Hepatocyte (in vitro differentiated cells): ENCODE measurements at regions not wholly inside any gene's neighbourhood (a gene's known extent, or its start where the extent isn't known, plus 50 kb on each side); places are given as distances from the start of the nearest gene placed in this dataset.

ENCODE experiments used
- DNase-seq: peaks from one replicate; pipeline ENCODE4 v3.0.0-alpha.2; 2016; ENCODE audit warnings: low spot score
- H2AFZ ChIP-seq: fragments of 200-600 bp; sonication (generic); 2 replicates; pipeline ENCODE4 v1.6.0; 2016; ENCODE audit warnings: antibody characterized with exemption, mild to moderate bottlenecking
- H3K27ac ChIP-seq: fragments of 200-600 bp; sonication (generic); 2 replicates; pipeline ENCODE4 v1.5.1; 2016; ENCODE audit warnings: mild to moderate bottlenecking
- H3K27me3 ChIP-seq: fragments of 200-600 bp; sonication (generic); 2 replicates; pipeline ENCODE4 v1.6.1; 2016
- H3K36me3 ChIP-seq: fragments of 200-600 bp; sonication (generic); replicated peaks from 2 replicates; pipeline ENCODE4 v1.5.1; 2016; ENCODE audit warnings: low read depth; ENCODE audit not compliant: insufficient read depth
- H3K4me1 ChIP-seq: fragments of 200-600 bp; sonication (generic); 2 replicates; pipeline ENCODE4 v1.5.1; 2016; ENCODE audit warnings: mild to moderate bottlenecking, moderate library complexity; ENCODE audit not compliant: insufficient read depth
- H3K4me2 ChIP-seq: fragments of 200-600 bp; sonication (generic); 2 replicates; pipeline ENCODE4 v1.6.0; 2016
- H3K4me3 ChIP-seq: fragments of 200-600 bp; sonication (generic); 2 replicates; pipeline ENCODE4 v1.5.1; 2016; ENCODE audit warnings: mild to moderate bottlenecking
- H3K79me2 ChIP-seq: fragments of 200-600 bp; sonication (generic); 2 replicates; pipeline ENCODE4 v1.6.0; 2017; ENCODE audit warnings: mild to moderate bottlenecking
- H3K9me2 ChIP-seq: fragments of 200-600 bp; sonication (generic); replicated peaks from 2 replicates; pipeline ENCODE4 v1.6.0; 2017; ENCODE audit warnings: mild to moderate bottlenecking; ENCODE audit not compliant: insufficient read depth
- H3K9me3 ChIP-seq: fragments of 200-600 bp; sonication (generic); 2 replicates; pipeline ENCODE4 v1.5.1; 2016; ENCODE audit warnings: low read depth, mild to moderate bottlenecking
- H4K20me1 ChIP-seq: fragments of 200-600 bp; sonication (generic); 2 replicates; pipeline ENCODE4 v1.6.0; 2016; ENCODE audit warnings: mild to moderate bottlenecking; ENCODE audit not compliant: insufficient read depth, poor library complexity, severe bottlenecking
- EZH2 ChIP-seq: fragments of 200-600 bp; sonication (generic); IDR thresholded peaks from 2 replicates; pipeline ENCODE4 v1.6.1; 2016; ENCODE audit warnings: antibody characterized with exemption, mild to moderate bottlenecking, borderline replicate concordance
- EZH2phosphoT487 ChIP-seq: fragments of 200-600 bp; sonication (generic); IDR thresholded peaks from one replicate; pipeline ENCODE4 v1.6.1; 2018; ENCODE audit warnings: antibody characterized with exemption, mild to moderate bottlenecking, low read depth, moderate library complexity; ENCODE audit not compliant: unreplicated experiment, severe bottlenecking
- WGBS: methylation state at CpG from one replicate; pipeline ENCODE4 v1.1.6; 2016; ENCODE audit warnings: low lambda C conversion rate; ENCODE audit errors: missing lambda C conversion rate; 5-methylcytosine and 5-hydroxymethylcytosine counted together
- TF ChIP-seq, protein P1 (sequence below): fragments of 200-600 bp; sonication (generic); IDR thresholded peaks from 2 replicates; pipeline ENCODE4 v1.5.1; 2016; ENCODE audit warnings: antibody characterized with exemption, mild to moderate bottlenecking; ENCODE audit not compliant: poor library complexity

DNA sequence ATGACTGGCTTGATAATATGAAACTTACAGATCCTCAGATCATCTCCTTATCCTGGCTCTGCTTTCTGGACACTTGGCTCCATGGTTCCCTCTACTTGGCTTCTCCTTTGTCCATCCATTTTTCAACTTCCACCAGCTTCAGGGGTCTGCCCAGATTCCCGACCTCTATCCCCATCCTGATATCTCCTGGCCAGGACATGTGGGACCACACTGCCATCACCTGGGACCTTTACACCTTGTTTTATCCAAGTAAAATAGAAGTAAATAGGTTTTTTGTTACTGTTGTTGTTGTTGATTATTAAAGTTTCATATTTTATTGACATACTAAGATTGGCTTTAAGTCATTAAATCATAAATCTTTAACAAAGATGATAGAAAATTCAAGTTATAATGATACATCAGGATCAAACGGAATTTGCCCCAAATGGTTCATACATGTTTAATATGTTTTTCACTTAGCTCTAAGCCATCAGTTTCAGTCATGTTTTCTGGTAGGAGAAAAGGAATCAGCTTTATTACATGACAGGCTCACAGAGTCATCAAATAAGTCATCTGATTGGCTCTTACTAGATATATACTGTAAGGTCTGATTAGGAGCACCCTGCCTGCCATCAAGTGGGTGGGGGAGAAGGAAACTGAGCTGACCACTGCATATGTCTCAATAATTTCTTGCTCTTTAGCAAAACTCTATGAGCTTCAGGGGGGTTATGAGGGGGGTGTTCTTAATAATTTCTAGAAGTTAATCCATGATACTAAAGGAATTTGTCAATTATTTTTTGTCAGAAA lies 111.5 kb upstream of the AHR start:
- TF ChIP-seq EZH2 (no peak), EZH2phosphoT487 (no peak)
- TF ChIP-seq, protein P1, sequence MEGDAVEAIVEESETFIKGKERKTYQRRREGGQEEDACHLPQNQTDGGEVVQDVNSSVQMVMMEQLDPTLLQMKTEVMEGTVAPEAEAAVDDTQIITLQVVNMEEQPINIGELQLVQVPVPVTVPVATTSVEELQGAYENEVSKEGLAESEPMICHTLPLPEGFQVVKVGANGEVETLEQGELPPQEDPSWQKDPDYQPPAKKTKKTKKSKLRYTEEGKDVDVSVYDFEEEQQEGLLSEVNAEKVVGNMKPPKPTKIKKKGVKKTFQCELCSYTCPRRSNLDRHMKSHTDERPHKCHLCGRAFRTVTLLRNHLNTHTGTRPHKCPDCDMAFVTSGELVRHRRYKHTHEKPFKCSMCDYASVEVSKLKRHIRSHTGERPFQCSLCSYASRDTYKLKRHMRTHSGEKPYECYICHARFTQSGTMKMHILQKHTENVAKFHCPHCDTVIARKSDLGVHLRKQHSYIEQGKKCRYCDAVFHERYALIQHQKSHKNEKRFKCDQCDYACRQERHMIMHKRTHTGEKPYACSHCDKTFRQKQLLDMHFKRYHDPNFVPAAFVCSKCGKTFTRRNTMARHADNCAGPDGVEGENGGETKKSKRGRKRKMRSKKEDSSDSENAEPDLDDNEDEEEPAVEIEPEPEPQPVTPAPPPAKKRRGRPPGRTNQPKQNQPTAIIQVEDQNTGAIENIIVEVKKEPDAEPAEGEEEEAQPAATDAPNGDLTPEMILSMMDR = no peak
- Histone ChIP-seq H3K4me1 (peaks cover 10% of the 10 kb centered on the region), H3K36me3 (no peaks in the 10 kb centered on the region), H2AFZ (no peak overlapping the region), H3K27ac (no peak overlapping the region), H3K79me2 (no peaks in the 10 kb centered on the region), H3K27me3 (no peaks in the 10 kb centered on the region), H3K9me3 (no peaks in the 10 kb centered on the region), H3K9me2 (no peaks in the 10 kb centered on the region), H3K4me3 (no peak overlapping the region), H4K20me1 (no peaks in the 10 kb centered on the region), H3K4me2 (no peak overlapping the region)
- DNase-seq = no peak
- WGBS = 79% methylated on average over 2 of the region's 2 CpGs

DNA sequence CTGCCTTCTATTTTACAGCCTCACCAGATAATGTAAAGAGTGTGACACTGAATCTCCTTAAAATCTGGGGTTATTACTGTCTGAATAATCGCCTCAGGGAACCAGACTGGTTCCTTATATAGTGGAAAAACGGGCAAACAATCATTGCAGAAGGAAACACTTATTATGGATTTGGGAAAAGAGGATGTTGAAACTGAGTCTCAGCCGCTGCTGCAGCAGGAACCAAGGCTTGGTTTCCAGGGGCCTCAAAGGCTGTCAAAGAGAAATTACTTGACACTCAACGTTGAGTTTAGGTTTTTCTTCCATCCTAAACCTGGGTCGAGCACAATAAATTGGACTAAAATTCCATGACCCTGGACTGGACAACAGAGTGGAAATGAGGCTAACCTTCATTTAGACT lies 103.8 kb upstream of the AHR start:
- H3K4me2 ChIP-seq = no peak overlapping the region
- no peak for DNase-seq
- 63% methylated on average over 5 of the region's 5 CpGs for WGBS
- no peaks in the 10 kb centered on the region for H3K9me2 ChIP-seq
- no peaks in the 10 kb centered on the region for H4K20me1 ChIP-seq
- no peaks in the 10 kb centered on the region for H3K4me1 ChIP-seq
- H3K9me3 ChIP-seq = no peaks in the 10 kb centered on the region
- H3K27ac ChIP-seq = no peak overlapping the region
- H3K36me3 ChIP-seq = no peaks in the 10 kb centered on the region
- no peaks in the 10 kb centered on the region for H3K79me2 ChIP-seq
- H2AFZ ChIP-seq = no peak overlapping the region
- no peak for TF ChIP-seq EZH2phosphoT487
- TF ChIP-seq, protein P1 = no peak
- TF ChIP-seq EZH2 = no peak
- H3K4me3 ChIP-seq = no peak overlapping the region
- no peaks in the 10 kb centered on the region for H3K27me3 ChIP-seq

DNA sequence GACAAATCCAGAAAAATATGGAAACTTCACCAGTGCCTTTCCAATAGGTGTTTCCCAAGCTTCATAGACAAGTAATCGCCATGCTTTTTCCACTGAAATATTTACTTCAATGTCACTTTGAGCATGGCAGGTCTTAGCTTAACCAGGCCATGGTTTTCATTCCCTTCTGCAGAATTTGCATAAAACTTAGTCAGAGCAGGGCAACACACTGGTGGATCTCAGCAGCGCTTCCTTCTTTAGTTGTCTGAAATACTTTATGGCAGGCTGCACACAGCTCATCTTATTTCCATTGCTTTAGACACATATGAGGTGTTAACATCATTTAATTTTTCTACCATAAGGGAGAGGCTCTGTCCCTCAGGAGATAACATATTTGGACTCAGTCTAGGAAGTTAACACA lies 102.9 kb upstream of the AHR start:
- no peaks in the 10 kb centered on the region for H3K27me3 ChIP-seq
- no peaks in the 10 kb centered on the region for H4K20me1 ChIP-seq
- WGBS = 96% methylated on average over 2 of the region's 2 CpGs
- no peak overlapping the region for H2AFZ ChIP-seq
- no peak for DNase-seq
- H3K36me3 ChIP-seq = no peaks in the 10 kb centered on the region
- H3K27ac ChIP-seq = no peak overlapping the region
- no peaks in the 10 kb centered on the region for H3K9me3 ChIP-seq
- no peak for TF ChIP-seq EZH2
- TF ChIP-seq, protein P1 = no peak
- TF ChIP-seq EZH2phosphoT487 = no peak
- H3K79me2 ChIP-seq = no peaks in the 10 kb centered on the region
- no peaks in the 10 kb centered on the region for H3K9me2 ChIP-seq
- H3K4me1 ChIP-seq = no peaks in the 10 kb centered on the region
- no peak overlapping the region for H3K4me2 ChIP-seq
- no peak overlapping the region for H3K4me3 ChIP-seq
